Astrocyte (in vitro differentiated cells and primary cell): ENCODE measurements at regions not wholly inside any gene's neighbourhood (a gene's known extent, or its start where the extent isn't known, plus 50 kb on each side); places are given as distances from the start of the nearest gene placed in this dataset.

Source experiments
- CTCF ChIP-seq: IDR thresholded peaks from 2 replicates; pipeline ENCODE4 v1.5.1; 2011; ENCODE audit warnings: low read depth, mild to moderate bottlenecking, inconsistent platforms, low read length, moderate library complexity; ENCODE audit not compliant: insufficient read depth
- EZH2 ChIP-seq: IDR thresholded peaks from 2 replicates; pipeline ENCODE4 v1.6.1; 2012; ENCODE audit warnings: mild to moderate bottlenecking, low read length, inconsistent platforms; ENCODE audit not compliant: insufficient read depth

- TF ChIP-seq CTCF (no peak), EZH2 (no peak)
Observed at GRCh38 chr7:15012135-15012534, 109.6 kb upstream of the DGKB start.
